ENCODE measurements at regions not wholly inside any gene's neighbourhood (a gene's known extent, or its start where the extent isn't known, plus 50 kb on each side); places are given as distances from the start of the nearest gene placed in this dataset.
A peak's percentile ranks its signal among the peaks of the same experiment; 100 is the strongest.
"Not testable (repeated sequence)": the region's sequence is repeated elsewhere in the genome, so short reads cannot be mapped to it uniquely, and the experiment has no call there.

DNA sequence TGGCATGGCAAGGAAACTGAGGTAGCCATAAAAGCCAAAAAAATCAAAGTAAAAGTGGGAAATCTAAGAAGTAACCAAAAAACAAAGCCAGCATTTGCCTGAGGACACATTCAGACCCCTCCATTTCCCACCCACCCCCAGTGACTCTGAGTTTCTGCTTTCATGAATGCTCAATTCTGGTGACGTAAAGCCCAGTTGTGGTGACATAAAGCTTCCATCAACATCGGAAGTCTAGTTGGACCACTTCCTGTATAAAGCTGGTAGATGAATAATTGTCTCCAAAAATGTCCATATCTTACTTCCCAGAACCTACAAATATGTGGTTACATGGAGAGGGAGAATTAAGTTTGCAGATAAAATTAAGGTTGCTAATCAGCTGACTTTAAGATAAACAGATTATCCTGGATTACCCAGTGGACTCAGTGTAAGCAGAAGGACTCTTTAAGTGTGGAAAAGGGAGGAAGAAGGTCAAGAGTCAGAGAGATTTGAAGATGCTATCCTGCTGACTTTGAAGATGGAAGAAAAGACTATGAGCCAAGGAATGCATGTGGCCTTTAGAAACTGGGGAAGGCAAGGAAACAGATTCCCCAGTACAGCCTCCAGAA, 62.0 kb upstream of the ST3GAL6 start:
- DNase-seq (ENCODE audit: low read depth in 4 of 4, low spot score in 3 of 4), result no peak

DNA sequence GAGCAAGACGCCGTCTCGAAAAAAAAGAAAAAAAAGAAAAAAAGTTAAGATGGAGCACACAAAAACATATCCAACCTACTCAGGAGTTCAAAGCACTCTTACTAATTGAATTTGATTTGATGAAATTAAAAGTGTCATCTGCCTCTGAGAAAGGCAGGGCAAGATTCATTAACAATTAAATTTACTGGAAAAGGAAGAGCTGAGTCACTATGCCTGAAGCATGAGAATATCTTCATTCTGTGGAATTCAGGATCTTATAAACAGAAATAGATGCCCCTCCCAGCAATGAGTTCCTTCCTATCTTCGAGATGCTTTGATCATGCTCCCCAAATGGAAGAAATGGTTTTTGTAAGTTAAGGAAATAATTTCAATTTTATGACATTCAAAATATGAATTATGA, 61.0 kb upstream of the ST3GAL6 start:
- DNase-seq (ENCODE audit: low read depth in 4 of 4, low spot score in 3 of 4), result no peak

GRCh38 chr3:98705212-98705611, 57.9 kb upstream of the ST3GAL6 start:
- no peak for DNase-seq (ENCODE audit: low read depth in 4 of 4, low spot score in 3 of 4)

GRCh38 chr3:98705694-98706093, 57.4 kb upstream of the ST3GAL6 start:
- DNase-seq (ENCODE audit: low read depth in 4 of 4, low spot score in 3 of 4), result no peak

DNA sequence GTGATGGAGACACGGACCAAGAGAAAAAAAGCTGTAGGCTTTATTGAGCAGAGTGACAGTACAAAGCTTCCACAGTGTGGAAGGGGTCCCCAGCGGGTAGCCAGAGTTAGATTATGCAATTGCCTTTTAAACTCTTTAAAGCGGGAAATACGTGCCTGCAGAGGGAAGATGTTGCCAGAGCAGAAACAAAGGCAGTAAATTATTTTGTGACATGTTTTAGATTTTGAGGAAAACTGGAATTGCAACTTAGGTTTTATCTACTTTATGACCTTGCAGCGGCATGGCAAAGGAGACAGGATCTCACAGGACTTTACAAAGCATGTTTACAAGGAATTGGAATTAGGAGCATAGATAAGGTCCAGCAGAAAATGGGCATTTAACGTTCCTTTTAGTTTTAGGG, 54.5 kb upstream of the ST3GAL6 start:
- DNase-seq (ENCODE audit: low read depth in 4 of 4, low spot score in 3 of 4), result not testable (repeated sequence)

GRCh38 chr3:98709441-98709840, 53.7 kb upstream of the ST3GAL6 start:
- no peak for DNase-seq (ENCODE audit: low read depth in 4 of 4, low spot score in 3 of 4)

DNA sequence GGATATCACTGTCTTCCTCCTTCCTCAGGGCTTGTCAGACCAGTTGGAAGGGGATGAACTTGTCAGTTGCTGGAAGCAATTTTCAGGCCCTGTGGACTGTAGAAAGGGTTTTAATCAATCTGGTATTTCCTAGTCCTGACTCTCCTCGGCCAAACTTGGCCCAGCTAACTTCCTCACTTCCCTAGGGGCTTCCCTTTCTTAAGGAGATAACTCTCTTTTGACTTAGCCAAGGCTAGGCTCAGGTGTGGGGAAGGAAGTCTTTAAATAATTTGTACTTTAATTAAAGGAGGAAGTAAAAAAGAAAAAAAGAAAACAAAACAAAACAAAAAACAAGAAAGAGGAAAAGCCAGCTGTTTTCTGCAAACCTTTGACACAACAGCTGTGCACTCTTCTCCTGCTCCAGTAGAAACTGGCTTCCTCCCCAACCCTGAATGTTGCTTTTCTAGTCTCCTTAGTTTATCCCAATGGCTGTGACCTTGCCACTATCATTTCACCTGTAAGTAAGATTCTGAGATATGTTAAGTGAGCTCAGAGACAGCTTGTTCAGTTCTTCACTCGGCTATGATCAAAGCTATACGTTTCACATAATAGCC, 53.0 kb upstream of the ST3GAL6 start:
- peak in 3 of 4 donors; percentile 18 to 25 (median 18) for DNase-seq (ENCODE audit: low read depth in 4 of 4, low spot score in 3 of 4)

DNA sequence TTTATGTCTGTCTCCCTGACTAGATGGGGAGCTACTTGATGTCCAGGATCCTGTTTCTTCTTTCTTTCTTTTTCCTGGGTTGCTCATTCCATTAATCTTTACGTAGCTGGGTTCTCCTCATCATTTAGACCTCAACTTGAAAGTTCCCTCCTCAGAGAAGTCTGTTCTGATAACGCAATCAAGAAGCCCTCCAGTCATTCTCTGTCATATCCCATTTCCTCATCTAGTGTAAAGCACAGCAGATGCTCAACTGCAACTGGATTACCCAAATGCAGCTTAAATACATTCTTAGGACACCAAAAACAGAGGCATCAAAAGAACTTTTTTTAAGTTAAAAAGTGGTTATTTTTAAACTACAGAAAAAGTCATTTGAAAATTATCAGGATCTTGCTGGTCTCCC, 51.7 kb upstream of the ST3GAL6 start:
- DNase-seq (ENCODE audit: low read depth in 4 of 4, low spot score in 3 of 4), result no peak

- DNase-seq (ENCODE audit: low read depth in 4 of 4, low spot score in 3 of 4), result no peak
Observed at GRCh38 chr3:98712726-98713125, 50.4 kb upstream of the ST3GAL6 start.

- DNase-seq (ENCODE audit: low read depth in 4 of 4, low spot score in 3 of 4), result not testable (repeated sequence)
Observed at GRCh38 chr3:98713332-98713731, 49.8 kb upstream of the ST3GAL6 start.

All from right renal pelvis (tissue), 4 donors.